ENCODE measurements at regions not wholly inside any gene's neighbourhood (a gene's known extent, or its start where the extent isn't known, plus 50 kb on each side); places are given as distances from the start of the nearest gene placed in this dataset.

GRCh38 chr6:41408982-41409381, 73.6 kb downstream of the NCR2 start:
- ChIA-PET POLR2A (no interaction called here), CTCF (interaction anchor here (0.9 to 1.6 kb wide), 4 partner anchors 16 to 275 kb away, joined by 3 to 5 read pairs (median 3); no protein-coding TSS in a partner anchor)
- Mint-ChIP-seq H3K4me3 (ENCODE audit: unreplicated experiment) (no peak overlapping the region), H3K27me3 (ENCODE audit: insufficient read depth, unreplicated experiment) (peaks cover 26% of the 10 kb centered on the region), H3K27ac (ENCODE audit: low read depth, unreplicated experiment) (no peak overlapping the region), H3K4me1 (ENCODE audit: insufficient read depth, unreplicated experiment) (no peaks in the 10 kb centered on the region), H3K36me3 (ENCODE audit: insufficient read depth, unreplicated experiment) (no peaks in the 10 kb centered on the region), H3K9me3 (ENCODE audit: unreplicated experiment) (no peaks in the 10 kb centered on the region)
- no TSS peak for BruUV-seq (replicated peaks)
- intact Hi-C loops (cut with micrococcal nuclease): no loop called here
- DNase-seq (ENCODE audit: unreplicated experiment): no peak
- no peak for TF ChIP-seq CTCF (IDR thresholded peaks at IDR 0.05; ENCODE audit: unreplicated experiment)

- CTCF ChIA-PET: interaction anchor here (0.9 to 1.6 kb wide), 3 partner anchors 15 to 274 kb away, joined by 3 to 5 read pairs (median 3); no protein-coding TSS in a partner anchor
- Mint-ChIP-seq H3K4me3 (ENCODE audit: unreplicated experiment) (no peak overlapping the region), H3K27me3 (ENCODE audit: insufficient read depth, unreplicated experiment) (peaks cover 26% of the 10 kb centered on the region), H3K27ac (ENCODE audit: low read depth, unreplicated experiment) (no peak overlapping the region), H3K9me3 (ENCODE audit: unreplicated experiment) (no peaks in the 10 kb centered on the region), H3K36me3 (ENCODE audit: insufficient read depth, unreplicated experiment) (no peaks in the 10 kb centered on the region), H3K4me1 (ENCODE audit: insufficient read depth, unreplicated experiment) (no peaks in the 10 kb centered on the region)
- DNase-seq (ENCODE audit: unreplicated experiment): no peak
- intact Hi-C loops (cut with micrococcal nuclease): no loop called here
- TF ChIP-seq CTCF (IDR thresholded peaks at IDR 0.05; ENCODE audit: unreplicated experiment): no peak
- no TSS peak for BruUV-seq (replicated peaks)
- POLR2A ChIA-PET: no interaction called here
Observed at GRCh38 chr6:41409489-41409888, 74.1 kb downstream of the NCR2 start.

GRCh38 chr6:41411961-41412360, 76.6 kb downstream of the NCR2 start:
- H3K4me1 Mint-ChIP-seq (ENCODE audit: insufficient read depth, unreplicated experiment): no peaks in the 10 kb centered on the region
- DNase-seq (ENCODE audit: unreplicated experiment): no peak
- no peak overlapping the region for H3K27ac Mint-ChIP-seq (ENCODE audit: low read depth, unreplicated experiment)
- H3K9me3 Mint-ChIP-seq (ENCODE audit: unreplicated experiment): no peaks in the 10 kb centered on the region
- ChIA-PET CTCF (interaction anchor here (0.5 to 3.0 kb wide), 2 partner anchors 12 to 23 kb away, joined by 3 to 16 read pairs; no protein-coding TSS in a partner anchor), POLR2A (no interaction called here)
- no TSS peak for BruUV-seq (replicated peaks)
- intact Hi-C loops (cut with micrococcal nuclease): no loop called here
- H3K27me3 Mint-ChIP-seq (ENCODE audit: insufficient read depth, unreplicated experiment): peaks cover 46% of the 10 kb centered on the region
- no peak overlapping the region for H3K4me3 Mint-ChIP-seq (ENCODE audit: unreplicated experiment)
- no peak for TF ChIP-seq CTCF (IDR thresholded peaks at IDR 0.05; ENCODE audit: unreplicated experiment)
- no peaks in the 10 kb centered on the region for H3K36me3 Mint-ChIP-seq (ENCODE audit: insufficient read depth, unreplicated experiment)

GRCh38 chr6:41413250-41413649, 77.8 kb downstream of the NCR2 start:
- no TSS peak for BruUV-seq (replicated peaks)
- POLR2A ChIA-PET: no interaction called here
- H3K4me1 Mint-ChIP-seq (ENCODE audit: insufficient read depth, unreplicated experiment): no peaks in the 10 kb centered on the region
- no peaks in the 10 kb centered on the region for H3K9me3 Mint-ChIP-seq (ENCODE audit: unreplicated experiment)
- H3K27ac Mint-ChIP-seq (ENCODE audit: low read depth, unreplicated experiment): no peak overlapping the region
- H3K4me3 Mint-ChIP-seq (ENCODE audit: unreplicated experiment): no peak overlapping the region
- TF ChIP-seq CTCF (IDR thresholded peaks at IDR 0.05; ENCODE audit: unreplicated experiment): no peak
- peaks cover 59% of the 10 kb centered on the region for H3K27me3 Mint-ChIP-seq (ENCODE audit: insufficient read depth, unreplicated experiment)
- CTCF ChIA-PET: interaction anchor here (0.8 to 3.0 kb wide), 3 partner anchors 11 to 45 kb away, joined by 3 to 16 read pairs (median 3); no protein-coding TSS in a partner anchor
- no peaks in the 10 kb centered on the region for H3K36me3 Mint-ChIP-seq (ENCODE audit: insufficient read depth, unreplicated experiment)
- intact Hi-C loops (cut with micrococcal nuclease): no loop called here
- DNase-seq (ENCODE audit: unreplicated experiment): no peak

Measured in MCF 10A (cell line).